Fibroblast of skin of right biceps (primary cell): ENCODE measurements at regions not wholly inside any gene's neighbourhood (a gene's known extent, or its start where the extent isn't known, plus 50 kb on each side); places are given as distances from the start of the nearest gene placed in this dataset.
"Not testable (repeated sequence)": the region's sequence is repeated elsewhere in the genome, so short reads cannot be mapped to it uniquely, and the experiment has no call there.

Experiments used
- DNase-seq: peaks from one replicate; pipeline ENCODE4 v3.0.0-alpha.2; 2013

DNA sequence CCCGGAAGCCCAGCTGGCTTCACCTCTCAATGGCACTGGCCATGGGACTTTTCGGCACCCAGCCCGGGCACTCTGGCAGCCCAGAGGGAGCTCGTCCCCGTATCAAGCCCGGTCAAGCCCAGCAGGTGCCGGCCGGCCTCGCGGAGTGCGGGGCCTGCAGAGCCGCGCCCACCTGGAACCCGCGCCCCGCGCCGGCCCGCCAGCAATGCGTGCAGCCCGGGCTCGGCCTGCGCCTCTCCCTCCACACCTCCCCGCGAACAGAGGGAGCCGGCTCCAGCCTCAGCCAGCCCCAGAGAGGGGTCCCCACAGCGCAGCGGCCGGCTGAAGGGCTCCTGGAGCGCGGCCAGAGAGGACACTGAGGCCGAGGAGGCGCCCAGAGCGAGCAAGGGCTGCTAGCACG is 133.6 kb upstream of the FRG1 start:
- DNase-seq = no peak

DNA sequence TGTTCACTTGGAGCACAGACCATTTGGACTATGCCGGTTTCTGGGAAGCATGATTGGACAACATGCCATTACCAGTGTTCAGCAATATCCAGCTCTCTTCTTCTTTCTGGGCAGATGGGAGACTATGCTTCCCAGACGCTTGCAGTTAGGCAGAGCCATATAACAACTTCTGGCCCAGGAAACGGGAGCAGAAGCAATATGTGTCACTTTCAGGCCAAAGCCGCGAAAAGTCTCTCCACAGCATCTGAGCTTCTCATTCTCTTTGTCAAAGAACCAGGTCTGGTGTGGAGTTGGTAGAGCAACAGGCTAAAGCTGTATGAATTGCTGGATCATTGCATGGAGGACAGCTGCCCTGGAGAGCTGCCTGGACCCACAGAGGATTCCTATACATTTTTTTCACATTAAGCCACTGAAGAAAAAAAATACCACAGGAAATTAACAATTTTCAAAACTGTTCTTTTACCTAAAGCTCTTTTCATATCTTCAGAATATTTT is 131.4 kb upstream of the FRG1 start:
- peak; percentile 26 for DNase-seq

DNA sequence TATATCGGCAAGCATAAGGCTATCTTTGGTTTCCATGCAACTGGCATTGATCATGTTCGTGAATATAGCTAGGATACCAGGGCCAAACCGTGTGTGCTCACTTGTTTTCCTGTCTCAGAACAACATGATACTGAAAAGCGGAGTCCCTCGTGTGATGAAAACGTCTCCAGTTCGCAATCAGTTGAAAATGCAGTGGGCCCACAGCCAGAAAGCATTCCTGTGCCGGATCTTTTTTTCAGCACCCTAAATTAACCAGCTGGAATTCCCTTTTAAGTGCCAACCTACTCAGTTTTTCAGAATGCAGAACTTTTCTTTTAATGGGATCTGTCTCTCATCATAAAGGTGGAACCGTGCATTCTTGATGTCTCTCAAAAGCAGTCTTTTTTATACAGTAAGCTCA is 130.8 kb upstream of the FRG1 start:
- DNase-seq = peak; percentile 43

DNA sequence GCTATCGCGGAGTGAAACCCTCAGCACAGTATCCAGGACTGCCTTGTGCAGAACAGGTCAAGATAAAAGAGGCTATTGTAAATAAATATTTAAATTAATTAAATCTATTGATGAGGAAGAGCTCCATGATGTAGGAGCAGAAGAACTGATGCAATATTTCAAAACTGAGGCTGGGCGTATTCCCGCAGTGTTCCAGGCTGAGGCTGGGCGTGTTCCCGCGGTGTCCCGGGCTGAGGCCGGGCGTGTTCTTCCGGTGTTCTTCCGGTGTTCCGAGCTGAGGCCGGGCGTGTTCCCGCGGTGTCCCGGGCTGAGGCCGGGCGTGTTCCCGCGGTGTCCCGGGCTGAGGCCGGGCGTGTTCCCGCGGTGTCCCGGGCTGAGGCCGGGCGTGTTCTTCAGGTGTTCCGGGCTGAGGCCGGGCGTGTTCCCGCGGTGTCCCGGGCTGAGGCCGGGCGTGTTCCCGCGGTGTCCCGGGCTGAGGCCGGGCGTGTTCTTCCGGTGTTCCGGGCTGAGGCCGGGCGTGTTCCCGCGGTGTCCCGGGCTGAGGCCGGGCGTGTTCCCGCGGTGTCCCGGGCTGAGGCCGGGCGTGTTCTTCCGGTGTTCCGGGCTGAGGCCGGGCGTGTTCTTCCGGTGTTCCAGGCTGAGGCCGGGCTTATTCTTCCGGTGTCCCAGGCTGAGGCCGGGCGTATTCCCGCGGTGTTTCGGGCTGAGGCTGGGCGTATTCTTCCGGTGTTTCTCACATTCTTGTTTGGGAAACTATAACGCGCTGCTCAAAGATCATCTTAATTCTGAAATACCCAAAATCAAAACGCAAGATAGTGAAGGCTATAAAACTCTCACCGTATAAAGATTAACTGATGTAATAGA is 130.1 kb upstream of the FRG1 start:
- not testable (repeated sequence) for DNase-seq

DNA sequence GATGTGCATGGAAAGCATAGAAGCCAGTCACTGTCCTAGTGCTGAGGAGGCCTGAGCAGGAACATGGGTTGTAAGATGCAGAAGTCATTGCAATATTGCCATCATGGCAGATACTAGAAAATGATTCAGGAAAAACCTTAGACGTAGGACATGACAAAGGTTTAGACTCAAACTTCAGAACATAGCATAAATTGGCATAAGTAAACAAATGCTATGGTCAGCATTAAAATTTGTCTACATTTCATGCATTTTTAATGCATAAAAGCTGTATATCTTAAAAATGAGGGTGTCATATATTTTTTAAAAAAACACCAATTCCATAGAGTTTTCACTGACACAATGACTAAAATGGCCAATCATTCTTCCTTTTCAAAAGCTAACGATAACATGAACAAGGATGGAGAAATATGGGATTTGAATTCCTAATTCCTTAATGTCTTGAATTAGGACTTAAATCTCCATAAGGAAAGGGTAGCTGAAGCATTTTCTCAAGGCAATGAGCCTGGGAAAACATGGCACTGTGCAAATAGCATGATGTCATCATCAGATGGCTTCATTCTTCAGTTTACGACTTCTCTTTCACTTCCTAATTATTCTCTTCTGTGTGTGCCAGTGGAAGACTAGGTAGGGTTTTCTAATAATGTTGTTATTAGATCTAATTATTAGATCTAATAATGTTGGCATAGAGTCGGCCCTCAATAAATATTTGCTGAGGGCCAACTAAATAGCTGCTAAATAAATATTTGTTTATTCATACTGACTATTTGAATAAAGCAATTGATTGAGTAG is 125.1 kb upstream of the FRG1 start:
- no peak for DNase-seq

DNA sequence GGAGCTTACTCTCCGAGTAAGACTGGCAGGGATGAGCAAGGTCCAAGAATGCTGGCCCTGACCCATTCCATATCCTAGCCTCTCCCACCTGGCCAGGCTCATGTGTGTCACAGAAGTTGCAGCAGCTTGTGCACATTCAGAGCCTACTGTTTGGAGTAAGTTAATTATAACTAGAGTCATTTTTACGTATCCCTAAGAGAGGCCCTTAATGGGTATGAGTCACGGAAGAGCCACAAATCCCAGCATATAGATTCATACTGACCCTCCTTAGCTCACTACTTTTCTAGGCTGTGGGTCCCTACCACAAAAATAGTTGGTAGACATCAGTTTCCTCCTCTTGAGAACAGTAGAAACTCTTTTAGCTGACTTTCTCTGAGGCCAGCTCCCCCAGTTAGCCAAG is 118.3 kb upstream of the FRG1 start:
- peak; percentile 65 for DNase-seq

DNA sequence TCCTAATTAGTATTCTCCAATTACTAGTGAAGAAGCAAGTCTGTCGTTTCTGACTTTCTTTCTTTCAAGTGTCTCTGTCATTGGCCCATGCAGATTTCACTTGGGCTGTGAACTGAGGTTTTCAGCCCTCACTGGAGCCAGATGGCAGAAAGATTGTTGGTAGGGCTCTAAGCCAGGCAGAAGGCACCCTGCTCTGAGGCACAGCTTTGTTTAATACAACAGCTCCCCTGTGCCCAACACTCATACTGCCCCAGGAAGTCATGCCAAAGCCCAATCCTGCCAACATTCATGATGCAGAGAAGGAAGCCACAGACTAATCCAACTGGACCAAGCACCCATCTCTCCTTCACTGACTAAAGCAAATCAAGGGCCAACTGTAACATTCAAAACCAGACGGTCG is 117.1 kb upstream of the FRG1 start:
- no peak for DNase-seq

DNA sequence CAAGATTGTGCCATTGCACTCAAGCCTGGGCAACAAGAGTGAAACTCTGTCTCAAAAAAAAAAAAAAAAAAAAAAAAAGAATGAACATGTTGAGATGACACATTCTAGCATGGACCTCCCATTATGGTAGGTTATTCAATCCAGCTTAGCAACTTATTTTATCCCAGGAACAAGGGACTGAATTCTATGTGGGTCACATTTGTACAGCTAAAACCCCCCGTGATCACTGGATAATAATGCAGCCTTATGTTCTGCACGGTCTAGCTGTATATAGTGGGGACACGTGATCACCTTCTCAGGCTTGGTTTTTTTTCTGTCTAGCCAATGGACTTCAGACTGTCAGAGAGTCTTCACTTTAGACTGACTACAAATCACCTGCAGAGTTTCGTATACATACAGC is 115.2 kb upstream of the FRG1 start:
- no peak for DNase-seq

DNA sequence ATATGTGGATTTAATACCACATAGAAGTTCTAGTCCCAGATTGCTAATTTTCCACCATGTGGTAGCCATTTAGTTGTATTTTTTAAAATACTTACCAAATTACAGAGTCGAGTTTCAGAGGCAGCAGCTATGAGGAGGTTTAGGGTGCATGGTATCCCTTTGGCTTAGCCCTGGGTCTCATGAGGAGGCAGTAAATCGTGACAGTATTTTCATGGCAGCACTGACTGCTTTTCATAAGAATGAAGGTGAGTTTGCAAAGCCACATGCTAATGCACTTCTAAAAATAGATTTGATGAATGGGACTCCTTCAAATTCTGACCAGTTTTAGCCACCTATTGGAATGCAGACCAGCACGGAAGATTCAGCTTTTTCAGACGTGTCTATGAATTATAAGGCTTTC is 114.0 kb upstream of the FRG1 start:
- DNase-seq = no peak

DNA sequence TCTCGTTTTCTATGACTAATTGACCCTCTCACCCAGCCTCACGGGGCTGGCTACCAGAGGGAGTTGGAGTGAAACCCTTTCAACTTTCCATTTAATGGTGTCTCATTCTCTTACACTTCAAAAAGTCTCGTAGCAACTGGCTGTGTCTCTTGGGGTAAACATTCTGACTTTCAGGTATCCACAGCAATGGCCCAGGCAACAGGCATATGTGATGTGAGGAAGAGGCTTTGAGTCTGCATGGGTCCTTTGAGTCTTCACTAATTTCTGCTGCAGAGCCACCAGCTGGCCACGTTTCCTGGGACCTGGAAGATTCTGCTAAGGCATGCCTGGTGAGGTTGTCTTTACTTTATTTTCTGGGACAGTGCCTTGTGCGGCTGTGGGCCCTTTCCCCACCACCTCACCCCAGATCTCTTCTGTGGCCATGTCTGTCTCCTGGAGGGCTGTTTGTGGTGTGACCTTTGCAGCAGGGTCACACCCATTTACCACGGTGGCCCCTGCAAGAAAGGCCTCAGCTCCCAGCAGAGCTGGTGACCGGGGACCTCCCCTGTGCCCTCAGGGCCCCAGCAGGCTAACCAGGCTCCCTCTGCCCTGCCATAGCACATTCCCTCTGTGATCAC is 112.5 kb upstream of the FRG1 start:
- DNase-seq = no peak

DNA sequence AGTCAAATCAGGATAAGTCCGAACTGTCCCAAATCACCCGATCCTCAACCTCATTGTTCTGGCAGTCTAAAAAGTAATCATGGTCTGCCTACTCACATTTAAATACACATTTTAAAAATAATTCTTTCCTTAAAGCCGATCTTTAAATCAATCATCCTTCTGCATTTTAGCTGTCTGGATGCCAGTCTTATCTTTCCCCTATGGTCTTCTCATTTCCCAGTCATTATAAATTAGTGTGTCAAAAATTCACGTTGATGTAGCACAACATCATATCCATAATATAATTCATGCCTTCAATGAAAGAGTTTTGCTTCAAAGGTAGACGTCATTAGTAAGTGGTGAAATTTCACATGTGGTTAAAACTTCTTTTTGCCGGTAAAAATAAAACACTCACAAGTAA is 108.1 kb upstream of the FRG1 start:
- DNase-seq = no peak

DNA sequence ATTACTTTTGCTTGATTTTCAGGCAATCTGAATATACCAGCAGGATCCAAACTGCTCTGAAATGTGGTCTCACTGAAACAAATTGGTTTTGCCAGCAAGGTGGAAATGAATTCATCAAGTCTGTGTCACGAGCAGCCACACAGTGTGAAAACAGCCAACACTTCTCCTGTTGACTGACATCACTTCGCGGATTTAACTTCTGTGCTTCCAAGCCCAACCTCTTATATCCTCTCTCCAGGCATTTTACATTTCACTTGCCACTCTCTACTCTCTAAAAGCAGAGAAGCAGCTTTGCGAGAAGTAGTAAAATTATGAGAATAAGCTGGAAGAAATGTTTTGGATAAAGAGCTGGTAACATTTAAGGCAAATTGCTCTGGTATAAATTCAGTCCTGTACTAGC is 106.1 kb upstream of the FRG1 start:
- no peak for DNase-seq

DNA sequence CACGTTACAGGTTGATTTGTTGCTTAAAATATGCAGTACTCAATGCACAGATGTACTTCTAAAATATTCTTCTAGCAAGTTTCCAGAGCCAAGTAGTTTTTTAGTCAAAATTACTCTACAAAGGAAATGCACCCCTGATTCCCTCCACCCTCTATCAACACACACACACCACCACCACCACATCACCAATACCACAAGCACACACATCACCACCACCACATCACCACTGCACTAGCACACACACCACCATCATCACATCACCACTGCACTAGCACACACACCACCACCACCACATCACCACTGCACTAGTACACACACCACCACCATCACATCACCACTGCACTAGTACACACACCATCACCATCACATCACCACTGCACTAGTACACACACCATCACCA is 105.2 kb upstream of the FRG1 start:
- no peak for DNase-seq

DNA sequence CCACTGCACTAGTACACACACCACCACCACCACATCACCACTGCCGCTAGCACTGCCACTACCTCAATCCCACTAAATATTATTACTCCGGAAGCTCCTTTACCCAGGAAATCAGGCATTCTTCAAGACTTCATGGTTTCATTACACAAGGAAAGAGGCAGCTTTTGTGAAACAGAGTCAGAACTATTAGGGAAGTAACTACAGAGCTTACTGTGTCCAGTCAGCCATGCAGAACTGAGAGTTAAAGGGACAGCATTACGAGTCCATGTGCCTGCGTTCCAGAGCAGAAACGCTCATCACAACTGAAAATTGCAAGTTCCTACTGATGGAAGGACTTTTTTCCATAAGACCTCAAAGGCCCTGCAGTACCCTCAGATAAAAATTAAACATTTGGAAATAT is 103.2 kb upstream of the FRG1 start:
- DNase-seq = no peak

DNA sequence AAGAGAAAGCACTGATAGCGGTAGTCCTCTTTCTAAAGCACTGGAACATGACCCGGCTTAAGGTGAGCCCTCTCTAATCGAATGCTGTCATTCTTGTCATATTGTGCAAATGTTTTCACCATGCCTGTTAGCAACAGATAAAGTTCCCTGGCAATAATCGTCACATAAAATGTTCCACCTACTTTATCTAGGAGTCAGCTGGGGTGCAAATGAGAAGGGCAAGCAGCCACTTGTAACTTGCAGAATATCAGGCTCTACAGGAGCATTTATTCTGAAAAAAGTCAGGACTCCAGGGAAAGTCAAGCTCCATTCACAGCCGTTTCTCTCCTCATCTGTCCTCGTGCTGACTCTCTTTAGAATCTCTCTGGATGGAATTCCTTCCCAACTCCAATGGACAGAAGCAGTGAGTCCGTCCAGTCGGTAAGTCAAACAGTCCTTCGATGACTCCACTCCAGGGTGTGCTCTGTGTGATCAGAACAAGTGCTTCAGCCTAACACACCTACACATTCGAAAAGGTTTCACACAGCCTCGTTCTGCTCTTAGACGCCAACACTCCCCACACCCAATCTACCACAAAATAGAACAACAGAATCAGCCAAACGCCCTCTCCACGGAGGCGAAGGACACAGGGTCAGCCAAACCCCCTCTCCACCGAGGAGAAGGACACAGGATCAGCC is 101.7 kb upstream of the FRG1 start:
- no peak for DNase-seq

DNA sequence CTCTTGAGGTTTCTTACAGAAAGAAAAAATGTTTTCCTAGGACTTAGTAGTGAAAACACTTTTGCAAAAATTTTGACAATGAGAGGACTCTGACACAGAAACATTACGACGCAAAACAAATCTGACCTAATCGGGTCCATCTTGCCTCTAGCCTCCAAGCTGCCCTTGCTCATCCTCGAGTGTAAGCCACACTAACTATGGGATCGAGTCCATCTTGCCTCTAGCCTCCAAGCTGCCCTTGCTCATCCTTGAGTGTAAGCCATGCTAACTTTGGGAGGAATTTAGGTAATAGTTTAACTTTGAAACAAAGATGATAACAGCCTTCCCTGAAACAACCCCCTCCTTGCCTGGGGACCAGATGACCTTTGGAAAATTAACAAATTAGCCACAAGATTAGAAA is 100.3 kb upstream of the FRG1 start:
- DNase-seq = no peak

DNA sequence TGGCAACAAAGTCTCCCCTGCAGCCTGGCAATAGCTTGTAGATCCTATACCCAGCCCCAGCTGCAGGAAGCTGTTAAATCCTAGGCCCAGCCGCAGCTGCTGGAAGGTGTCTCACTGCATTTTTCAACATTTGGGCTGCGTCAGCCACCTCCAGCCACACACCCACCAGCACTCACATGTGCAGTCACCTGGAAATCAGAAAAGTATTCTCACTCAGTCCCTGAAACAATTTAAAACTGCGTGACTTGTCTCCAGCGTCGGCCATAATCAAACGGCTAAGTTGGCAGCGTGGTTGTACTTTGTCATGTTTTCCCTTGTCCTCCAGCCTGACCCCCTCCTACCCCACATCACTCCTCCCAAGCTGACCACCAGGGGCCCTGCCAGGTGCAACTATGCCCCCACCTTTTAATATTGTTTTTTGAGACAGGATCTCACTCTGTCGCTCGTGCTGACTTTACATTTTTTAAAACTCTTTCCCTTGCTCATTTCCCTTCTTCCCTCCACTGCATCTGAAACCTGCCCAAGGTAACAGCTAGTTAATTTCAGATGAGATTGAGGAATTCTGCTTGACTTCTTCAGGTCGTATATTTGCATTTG is 97.2 kb upstream of the FRG1 start:
- no peak for DNase-seq

DNA sequence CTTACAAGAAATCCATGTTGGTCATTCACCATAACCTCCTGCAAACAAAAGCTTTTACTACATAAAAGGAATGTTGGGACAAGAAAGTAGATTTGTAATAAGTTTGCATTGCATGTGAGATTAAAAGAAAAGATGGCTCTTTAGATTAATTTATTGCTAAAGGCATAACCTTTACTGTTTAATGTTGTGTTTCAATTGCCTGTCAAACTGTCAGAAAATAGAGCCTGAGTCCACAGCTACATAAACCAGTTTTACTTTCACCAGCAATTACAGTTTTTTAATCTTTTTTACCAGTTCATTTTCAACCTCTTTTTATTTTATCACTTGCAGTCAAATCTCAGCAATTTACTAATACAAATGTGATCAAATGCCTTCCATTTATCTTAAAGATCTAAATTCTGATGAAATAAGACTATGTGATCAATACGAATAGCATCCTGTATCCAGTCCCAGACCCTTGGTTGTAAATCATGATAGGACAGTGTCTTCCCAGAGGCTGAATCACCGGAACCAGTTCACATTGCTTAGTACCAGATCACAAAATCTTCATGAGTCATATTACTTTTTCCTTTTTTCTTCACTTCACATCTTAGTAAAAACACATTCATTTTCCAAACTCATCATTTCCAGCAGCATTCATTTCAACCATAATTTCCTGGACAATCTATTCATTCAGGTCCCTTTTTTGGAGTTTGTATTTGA is 95.4 kb upstream of the FRG1 start:
- DNase-seq = peak; percentile 89

DNA sequence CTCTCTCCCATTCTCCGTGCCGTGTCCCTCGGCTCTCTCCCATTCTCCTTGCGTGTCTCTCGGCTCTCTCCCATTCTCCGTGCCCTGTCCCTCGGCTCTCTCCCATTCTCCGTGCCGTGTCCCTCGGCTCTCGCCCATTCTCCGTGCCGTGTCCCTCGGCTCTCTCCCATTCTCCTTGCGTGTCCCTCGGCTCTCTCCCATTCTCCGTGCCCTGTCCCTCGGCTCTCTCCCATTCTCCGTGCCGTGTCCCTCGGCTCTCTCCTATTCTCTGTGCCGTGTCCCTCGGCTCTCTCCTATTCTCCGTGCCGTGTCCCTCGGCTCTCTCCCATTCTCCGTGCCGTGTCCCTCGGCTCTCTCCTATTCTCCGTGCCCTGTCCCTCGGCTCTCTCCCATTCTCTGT is 94.6 kb upstream of the FRG1 start:
- not testable (repeated sequence) for DNase-seq

DNA sequence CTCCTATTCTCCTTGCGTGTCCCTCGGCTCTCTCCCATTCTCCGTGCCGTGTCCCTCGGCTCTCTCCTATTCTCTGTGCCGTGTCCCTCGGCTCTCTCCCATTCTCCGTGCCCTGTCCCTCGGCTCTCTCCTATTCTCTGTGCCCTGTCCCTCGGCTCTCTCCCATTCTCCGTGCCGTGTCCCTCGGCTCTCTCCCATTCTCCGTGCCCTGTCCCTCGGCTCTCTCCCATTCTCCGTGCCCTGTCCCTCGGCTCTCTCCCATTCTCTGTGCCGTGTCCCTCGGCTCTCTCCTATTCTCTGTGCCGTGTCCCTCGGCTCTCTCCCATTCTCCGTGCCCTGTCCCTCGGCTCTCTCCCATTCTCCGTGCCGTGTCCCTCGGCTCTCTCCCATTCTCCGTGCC is 94.1 kb upstream of the FRG1 start:
- DNase-seq = not testable (repeated sequence)

DNA sequence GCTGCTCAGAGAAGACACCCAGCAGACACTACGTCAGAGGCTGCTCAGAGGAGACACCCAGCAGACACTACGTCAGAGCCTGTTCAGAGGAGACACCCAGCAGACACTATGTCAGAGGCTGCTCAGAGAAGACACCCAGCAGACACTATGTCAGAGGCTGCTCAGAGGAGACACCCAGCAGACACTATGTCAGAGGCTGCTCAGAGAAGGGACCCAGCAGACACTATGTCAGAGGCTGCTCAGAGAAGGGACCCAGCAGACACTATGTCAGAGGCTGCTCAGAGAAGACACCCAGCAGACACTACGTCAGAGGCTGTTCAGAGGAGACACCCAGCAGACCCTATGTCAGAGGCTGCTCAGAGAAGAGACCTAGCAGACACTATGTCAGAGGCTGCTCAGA is 92.0 kb upstream of the FRG1 start:
- peak; percentile 9 for DNase-seq

DNA sequence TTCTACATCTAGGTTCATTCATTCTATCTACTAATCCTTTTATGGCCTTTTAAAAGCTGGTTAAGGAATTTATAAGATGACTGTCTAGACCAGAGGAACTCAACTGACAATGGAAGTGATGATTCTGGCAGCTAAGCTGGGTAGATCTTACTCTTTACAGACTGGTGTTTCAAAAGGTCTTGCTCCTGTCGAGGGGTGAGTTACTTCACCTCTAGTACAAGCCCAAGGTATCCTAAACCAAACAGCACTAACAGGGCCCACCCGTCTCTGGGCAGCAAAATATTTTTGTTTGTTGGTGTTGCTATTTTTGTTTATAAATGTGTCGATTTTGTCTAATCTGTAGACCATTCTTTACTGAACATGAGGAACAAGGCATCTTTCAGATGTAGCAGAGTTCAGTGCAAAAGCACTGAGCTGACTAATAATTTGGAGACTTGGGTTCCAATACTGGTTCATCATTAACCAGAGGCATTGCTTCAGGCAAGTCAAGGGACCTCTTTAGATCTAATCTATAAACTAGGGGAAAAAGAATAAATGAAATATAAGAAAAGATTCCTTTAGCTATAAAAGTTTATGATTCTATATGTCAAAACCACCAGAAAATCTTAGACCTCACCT is 90.3 kb upstream of the FRG1 start:
- DNase-seq = no peak
